K562 (cell line): ENCODE measurements at regions not wholly inside any gene's neighbourhood (a gene's known extent, or its start where the extent isn't known, plus 50 kb on each side); places are given as distances from the start of the nearest gene placed in this dataset.

Experiments used
- ATAC-seq: fragments of 200-7000 bp; cut with Tn5 transposase; 3 replicates; pipeline ENCODE4 v1.9.1; 2020; ENCODE audit warnings: moderate library complexity
- BruUV-seq: library from RNA; stranded (reverse); fragments of 400-500 nt; replicated peaks from 2 replicates; lab custom pipeline; 2021; lab: Mats Ljungman, UMichigan
- CTCF ChIA-PET: fragments of 300-600 bp; formaldehyde crosslinking; extraction: SDS; loops from one replicate; lab custom pipeline; 2021; ENCODE audit warnings: low intra/inter-chr PET ratio; lab: Yijun Ruan, JAX
- POLR2A ChIA-PET: fragments of 300-600, 350-650 bp; sonication (Branson Sonifier 250); formaldehyde crosslinking; extraction: SDS; loops from one replicate; lab custom pipeline; 2021; ENCODE audit warnings: antibody characterized with exemption, inconsistent platforms; lab: Yijun Ruan, JAX
- DNase-seq, 4 experiments: peaks; one replicate each; pipeline versions ENCODE4 v3.0.0 to v3.0.0-alpha.2; 2011 to 2018; ENCODE audit warnings: low spot score in 3 of 4, mixed read lengths in 3 of 4; ENCODE audit errors: extremely low read depth in 1 of 4
- FAIRE-seq: peaks from 2 replicates; lab custom pipeline; 2011; peaks lifted over from hg19 to GRCh38; lab: Jason Lieb, UNC
- H2AFZ ChIP-seq: 2 replicates; pipeline ENCODE4 v1.6.0; 2011; ENCODE audit warnings: low read depth, low read length, control low read depth, inconsistent platforms
- H3K27ac ChIP-seq: fragments of 200-600 bp; 3 replicates; pipeline ENCODE4 v1.8.0; 2011; ENCODE audit warnings: low read depth, mild to moderate bottlenecking, control low read depth, inconsistent platforms, low read length, moderate library complexity, mixed read lengths; ENCODE audit errors: extremely low read depth
- H3K27me3 ChIP-seq, 2 experiments: fragments of 300-600 bp in 1 of 2; 2 replicates in 1 of 2; 3 replicates in 1 of 2; pipeline versions ENCODE4 v1.6.0 to v1.8.0; 2011; ENCODE audit warnings: inconsistent platforms in 2 of 2, low read length in 2 of 2, mild to moderate bottlenecking in 1 of 2, mixed read lengths in 1 of 2, moderate library complexity in 1 of 2; ENCODE audit not compliant: control insufficient read depth in 2 of 2, insufficient read depth in 2 of 2
- H3K36me3 ChIP-seq: fragments of 300-600 bp; 3 replicates; pipeline ENCODE4 v1.8.0; 2011; ENCODE audit warnings: mild to moderate bottlenecking, low read length, inconsistent platforms; ENCODE audit not compliant: control insufficient read depth, insufficient read depth
- H3K4me1 ChIP-seq, 2 experiments: fragments of 200-600 bp in 1 of 2; replicated peaks in 1 of 2; 2 replicates in 1 of 2; 3 replicates in 1 of 2; pipeline versions ENCODE4 v1.5.1 to v1.8.0; 2011; ENCODE audit warnings: inconsistent platforms in 2 of 2, low read length in 2 of 2, mild to moderate bottlenecking in 1 of 2, mixed read lengths in 1 of 2, moderate library complexity in 1 of 2; ENCODE audit not compliant: control insufficient read depth in 2 of 2, insufficient read depth in 2 of 2
- H3K4me2 ChIP-seq: 2 replicates; pipeline ENCODE4 v1.6.1; 2011; ENCODE audit warnings: low read length, control low read depth, inconsistent platforms, mixed read lengths; ENCODE audit not compliant: insufficient read depth
- H3K4me3 ChIP-seq: fragments of 200-600 bp; sonication (generic), shearing (Covaris generic); 2 replicates; pipeline ENCODE4 v1.5.1; 2016; ENCODE audit warnings: control low read depth, inconsistent platforms
- H3K79me2 ChIP-seq: fragments of 200-600 bp; 3 replicates; pipeline ENCODE4 v1.8.0; 2011; ENCODE audit warnings: low read length, inconsistent platforms; ENCODE audit not compliant: control insufficient read depth, insufficient read depth
- H3K9ac ChIP-seq, 2 experiments: 2 replicates each; pipeline versions ENCODE4 v1.6.0 to v1.6.1; 2011; ENCODE audit warnings: low read depth in 2 of 2, low read length in 2 of 2, control low read depth in 1 of 2, inconsistent platforms in 1 of 2, mild to moderate bottlenecking in 1 of 2, mixed read lengths in 1 of 2; ENCODE audit not compliant: insufficient read depth in 1 of 2
- H3K9me1 ChIP-seq: one replicate; pipeline ENCODE4 v1.6.0; 2011; ENCODE audit warnings: inconsistent platforms, mild to moderate bottlenecking, low read length, moderate library complexity; ENCODE audit not compliant: control insufficient read depth, insufficient read depth
- H3K9me3 ChIP-seq: replicated peaks from 2 replicates; pipeline ENCODE4 v1.5.1; 2011; ENCODE audit warnings: low read depth, low read length, inconsistent platforms; ENCODE audit not compliant: control insufficient read depth, insufficient read depth
- H4K20me1 ChIP-seq: replicated peaks from 2 replicates; pipeline ENCODE4 v1.6.1; 2011; ENCODE audit warnings: low read length, inconsistent platforms, mixed read lengths; ENCODE audit not compliant: control insufficient read depth, insufficient read depth
- ARID3A ChIP-seq: IDR thresholded peaks from 2 replicates; pipeline ENCODE4 v1.6.1; 2012; ENCODE audit warnings: low read depth, low read length, improper control_type of control experiment, borderline replicate concordance
- CBFA2T3 ChIP-seq: fragments of 450-650 bp; IDR thresholded peaks from 2 replicates; pipeline ENCODE4 v1.6.1; 2017
- FOXP4 ChIP-seq: sonication (generic); formaldehyde crosslinking; IDR thresholded peaks from 2 replicates; pipeline ENCODE4 v1.8.0; 2022; ENCODE audit warnings: mild to moderate bottlenecking, missing genetic modification reagents, borderline replicate concordance
- ILF3 ChIP-seq: fragments of 450-650 bp; IDR thresholded peaks from 2 replicates; pipeline ENCODE4 v1.6.1; 2018; ENCODE audit warnings: antibody characterized with exemption, mild to moderate bottlenecking, moderate library complexity, borderline replicate concordance
- KLF10 ChIP-seq: fragments of 250-450 bp; sonication (Bioruptor Pico); IDR thresholded peaks from 2 replicates; pipeline ENCODE4 v1.6.1; 2021; ENCODE audit warnings: matching md5 sums
- SFPQ ChIP-seq: fragments of 200-400 bp; formaldehyde crosslinking; IDR thresholded peaks from 2 replicates; pipeline ENCODE4 v1.6.1; 2017; ENCODE audit warnings: mild to moderate bottlenecking, low read depth, low read length, moderate library complexity
- TEAD1 ChIP-seq, 2 experiments: fragments of 450-650 bp in 1 of 2; sonication (generic) in 1 of 2; formaldehyde crosslinking; IDR thresholded peaks; 2 replicates each; pipeline versions ENCODE4 v1.4.0 to v1.8.0; 2020 to 2022; ENCODE audit warnings: mild to moderate bottlenecking in 2 of 2, missing genetic modification reagents in 1 of 2
- ZEB2 ChIP-seq: fragments of 450-650 bp; IDR thresholded peaks from 2 replicates; pipeline ENCODE4 v1.6.1; 2016
- WGBS: fragments of 100-300 bp; shearing (Covaris generic); methylation state at CpG from one replicate; pipeline ENCODE4 v1.1.6; 2016; ENCODE audit warnings: low coverage, mixed read lengths; ENCODE audit not compliant: insufficient coverage; ENCODE audit errors: missing lambda C conversion rate; 5-methylcytosine and 5-hydroxymethylcytosine counted together
- in situ Hi-C: fragments of 300-500 bp; cut with MboI; formaldehyde crosslinking; loops from 4 replicates; pipeline ENCODE4 v1.15.0; 2018; ENCODE audit warnings: inconsistent platforms, mixed read lengths
- intact Hi-C: fragments of 100-400 bp; cut with micrococcal nuclease; formaldehyde crosslinking; loops from 2 replicates; pipeline ENCODE4 v1.14.2; 2022

GRCh38 chr4:57448452-57448851, 338.3 kb upstream of the IGFBP7 start:
- no peak overlapping the region for H3K9ac ChIP-seq
- BruUV-seq = no TSS peak
- CTCF ChIA-PET = no interaction called here
- 0% methylated on average over 4 of the region's 4 CpGs for WGBS
- no peak overlapping the region for H3K4me2 ChIP-seq
- H3K4me3 ChIP-seq = no peak overlapping the region
- no peak for FAIRE-seq
- intact Hi-C loops (no loop called here), in situ Hi-C loops (no loop called here)
- ATAC-seq = no peak
- H3K9me1 ChIP-seq = no peaks in the 10 kb centered on the region
- no peaks in the 10 kb centered on the region for H3K4me1 ChIP-seq
- POLR2A ChIA-PET = interaction anchor here (0.6 kb wide), 1 partner anchor 762 kb away, joined by 3 read pairs; no protein-coding TSS in a partner anchor
- H3K27me3 ChIP-seq = no peaks in the 10 kb centered on the region
- H3K27ac ChIP-seq = no peak overlapping the region
- TF ChIP-seq SFPQ (no peak), FOXP4 (CRISPR knock-in tag) (no peak), CBFA2T3 (no peak), ILF3 (no peak), KLF10 (CRISPR knock-in tag) (no peak), TEAD1 (CRISPR knock-in tag; IDR thresholded peaks at IDR 0.05) (no peak), ARID3A (no peak), ZEB2 (no peak)
- H2AFZ ChIP-seq = no peak overlapping the region
- H4K20me1 ChIP-seq = no peaks in the 10 kb centered on the region
- H3K36me3 ChIP-seq = no peaks in the 10 kb centered on the region
- H3K9me3 ChIP-seq = no peaks in the 10 kb centered on the region
- H3K79me2 ChIP-seq = no peaks in the 10 kb centered on the region
- no peak for DNase-seq
